ENCODE measurements at regions not wholly inside any gene's neighbourhood (a gene's known extent, or its start where the extent isn't known, plus 50 kb on each side); places are given as distances from the start of the nearest gene placed in this dataset.

- Histone ChIP-seq H3K4me1 (peaks cover 0 to 5% (median 0%) of the 10 kb centered on the region in 4 donors), H3K9me3 (no peaks in the 10 kb centered on the region), H3K36me3 (no peaks in the 10 kb centered on the region), H3K4me3 (no peak overlapping the region), H3K27me3 (no peaks in the 10 kb centered on the region), H3K27ac (no peak overlapping the region)
- TF ChIP-seq POLR2A (IDR thresholded peaks at IDR 0.05) (no peak), EP300 (IDR thresholded peaks at IDR 0.05; ENCODE audit: low read depth) (no peak), POLR2AphosphoS5 (IDR thresholded peaks at IDR 0.05) (no peak), CTCF (IDR thresholded peaks at IDR 0.05) (no peak)
- 83% methylated on average over 11 of the region's 11 CpGs; no CpG with 5 or more reads in 1 of the 2 donors for WGBS, 2 donors (ENCODE audit: low coverage in 1 of 2)
- DNase-seq, result no peak
- in situ Hi-C loops (cut with MboI; ENCODE audit: low pct_ligation_motif_present in 1 of 4, low pct_unique_long_range_greater_than_20kb in 1 of 4, low sequenced_read_pairs in 3 of 4), result no loop called here
- intact Hi-C loops (cut with DNase I; ENCODE audit: low total_unique reads), result no loop called here
Measured at GRCh38 chr22:34801221-34801620, 264.7 kb upstream of the ISX start.

GRCh38 chr22:34804091-34804490 lies 261.9 kb upstream of the ISX start:
- 79% methylated on average over 3 of the region's 3 CpGs; no CpG with 5 or more reads in 1 of the 2 donors for WGBS, 2 donors (ENCODE audit: low coverage in 1 of 2)

GRCh38 chr22:34804604-34805003 lies 261.4 kb upstream of the ISX start:
- intact Hi-C loops (cut with DNase I; ENCODE audit: low total_unique reads) (no loop called here), in situ Hi-C loops (cut with MboI; ENCODE audit: low pct_ligation_motif_present in 1 of 4, low pct_unique_long_range_greater_than_20kb in 1 of 4, low sequenced_read_pairs in 3 of 4) (no loop called here)
- Histone ChIP-seq H3K9me3 (no peaks in the 10 kb centered on the region), H3K27ac (no peak overlapping the region), H3K4me3 (no peak overlapping the region), H3K27me3 (no peaks in the 10 kb centered on the region), H3K36me3 (no peaks in the 10 kb centered on the region), H3K4me1 (peaks cover 0 to 5% (median 0%) of the 10 kb centered on the region in 4 donors)
- TF ChIP-seq EP300 (IDR thresholded peaks at IDR 0.05; ENCODE audit: low read depth) (no peak), POLR2AphosphoS5 (IDR thresholded peaks at IDR 0.05) (no peak), POLR2A (IDR thresholded peaks at IDR 0.05) (no peak), CTCF (IDR thresholded peaks at IDR 0.05) (no peak)
- 41 to 60% methylated on average over 1 to 2 of the region's 2 CpGs for WGBS, 2 donors (ENCODE audit: low coverage in 1 of 2)
- DNase-seq, result no peak

More at GRCh38 chr22:34804091-34804490, 261.9 kb upstream of the ISX start:
- Histone ChIP-seq H3K27ac (no peak overlapping the region), H3K27me3 (no peaks in the 10 kb centered on the region), H3K4me1 (peaks cover 0 to 5% (median 0%) of the 10 kb centered on the region in 4 donors), H3K9me3 (no peaks in the 10 kb centered on the region), H3K4me3 (no peak overlapping the region), H3K36me3 (no peaks in the 10 kb centered on the region)
- in situ Hi-C loops (cut with MboI; ENCODE audit: low pct_ligation_motif_present in 1 of 4, low pct_unique_long_range_greater_than_20kb in 1 of 4, low sequenced_read_pairs in 3 of 4), result no loop called here
- TF ChIP-seq CTCF (IDR thresholded peaks at IDR 0.05) (no peak), POLR2AphosphoS5 (IDR thresholded peaks at IDR 0.05) (no peak), POLR2A (IDR thresholded peaks at IDR 0.05) (no peak), EP300 (IDR thresholded peaks at IDR 0.05; ENCODE audit: low read depth) (no peak)
- no peak for DNase-seq
- intact Hi-C loops (cut with DNase I; ENCODE audit: low total_unique reads), result no loop called here

- Histone ChIP-seq H3K9me3 (no peaks in the 10 kb centered on the region), H3K27ac (no peak overlapping the region), H3K36me3 (no peaks in the 10 kb centered on the region), H3K27me3 (no peaks in the 10 kb centered on the region), H3K4me3 (no peak overlapping the region), H3K4me1 (peaks cover 0 to under 1% (median 0%) of the 10 kb centered on the region in 4 donors)
- WGBS, 2 donors (ENCODE audit: low coverage in 1 of 2), result 76% methylated on average over 3 of the region's 3 CpGs; no CpG with 5 or more reads in 1 of the 2 donors
- intact Hi-C loops (cut with DNase I; ENCODE audit: low total_unique reads), result no loop called here
- in situ Hi-C loops (cut with MboI; ENCODE audit: low pct_ligation_motif_present in 1 of 4, low pct_unique_long_range_greater_than_20kb in 1 of 4, low sequenced_read_pairs in 3 of 4), result no loop called here
- DNase-seq, result no peak
- TF ChIP-seq CTCF (IDR thresholded peaks at IDR 0.05) (no peak), POLR2A (IDR thresholded peaks at IDR 0.05) (no peak), POLR2AphosphoS5 (IDR thresholded peaks at IDR 0.05) (no peak), EP300 (IDR thresholded peaks at IDR 0.05; ENCODE audit: low read depth) (no peak)
Measured at GRCh38 chr22:34805771-34806170, 260.2 kb upstream of the ISX start.
